GM19452 (cell line): ENCODE measurements at regions not wholly inside any gene's neighbourhood (a gene's known extent, or its start where the extent isn't known, plus 50 kb on each side); places are given as distances from the start of the nearest gene placed in this dataset.
"Not testable (repeated sequence)": the region's sequence is repeated elsewhere in the genome, so short reads cannot be mapped to it uniquely, and the experiment has no call there.

Experiments used
- ATAC-seq: cut with Tn5 transposase; IDR thresholded peaks from one replicate; pipeline ENCODE4 v1.9.1; 2021; ENCODE audit not compliant: unreplicated experiment

DNA sequence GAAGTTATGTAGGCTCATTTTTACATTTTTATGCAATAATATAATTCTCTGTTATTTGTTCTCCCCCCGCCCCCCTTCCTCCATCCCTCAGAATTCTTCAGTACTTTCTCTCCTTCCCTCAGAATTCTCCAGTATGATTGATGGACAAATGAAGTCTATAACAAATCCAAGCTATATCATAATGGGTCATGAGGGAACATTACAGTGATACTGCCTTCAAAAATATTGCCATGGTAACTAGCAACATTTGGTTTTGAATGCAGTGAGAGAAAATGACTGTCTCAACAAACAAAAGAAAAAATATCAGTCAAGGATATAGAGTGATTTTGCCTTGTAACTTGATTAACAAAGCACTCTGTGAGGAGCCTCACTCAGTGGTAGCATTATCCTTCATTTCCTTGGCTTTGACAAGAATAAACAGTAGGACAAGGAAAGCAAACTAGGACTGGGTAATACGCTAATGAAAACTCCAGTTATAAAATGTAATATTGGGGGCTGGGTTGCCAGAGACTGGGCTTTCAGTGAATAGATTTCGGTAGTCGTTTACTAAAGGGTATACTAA lies 392.9 kb upstream of the CRIM1 start:
- no peak for ATAC-seq

DNA sequence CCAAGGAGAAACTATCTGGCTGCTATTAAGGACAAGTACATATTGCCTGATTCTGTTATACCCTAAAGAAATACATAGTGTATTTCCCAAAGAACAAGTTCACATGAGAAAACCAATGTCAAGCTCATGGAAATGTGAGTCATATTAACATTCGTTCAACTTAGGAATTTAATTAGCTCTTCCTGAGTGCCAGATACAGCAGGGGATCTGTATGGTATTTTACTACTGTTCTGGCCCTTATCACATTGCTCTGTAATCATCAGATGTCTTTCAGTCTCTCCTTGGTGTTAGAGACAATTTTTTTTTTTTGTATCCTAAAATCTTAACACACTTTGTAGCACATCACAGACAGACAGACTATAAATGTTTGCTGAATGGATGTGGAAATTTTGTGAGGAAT lies 395.0 kb upstream of the CRIM1 start:
- no peak for ATAC-seq

GRCh38 chr2:35957053-35957452 lies 398.5 kb upstream of the CRIM1 start:
- ATAC-seq, result not testable (repeated sequence)

GRCh38 chr2:35946478-35946877 lies 409.1 kb upstream of the CRIM1 start:
- ATAC-seq, result no peak

DNA sequence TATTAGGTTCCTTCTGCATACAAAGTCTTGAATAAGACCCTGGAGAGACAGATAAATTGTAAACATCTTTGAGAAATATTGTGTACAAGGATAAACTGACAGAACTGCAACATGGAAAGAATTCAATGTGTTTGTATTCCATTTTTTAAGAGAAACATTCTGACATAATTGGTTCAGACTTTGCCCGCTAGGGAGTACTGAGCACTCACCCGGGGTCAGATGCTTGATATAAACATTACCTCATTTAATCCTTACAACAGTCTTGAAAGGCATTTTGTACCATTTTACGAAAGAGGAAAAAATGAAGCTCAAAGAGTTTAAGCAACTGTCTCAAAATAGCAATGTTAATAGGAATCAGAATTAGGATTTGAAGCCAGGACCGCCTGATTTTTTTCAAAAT lies 416.7 kb upstream of the CRIM1 start:
- no peak for ATAC-seq

- no peak for ATAC-seq
These were observed 422.5 kb upstream of the CRIM1 start for GRCh38 chr2:35933031-35933430.

DNA sequence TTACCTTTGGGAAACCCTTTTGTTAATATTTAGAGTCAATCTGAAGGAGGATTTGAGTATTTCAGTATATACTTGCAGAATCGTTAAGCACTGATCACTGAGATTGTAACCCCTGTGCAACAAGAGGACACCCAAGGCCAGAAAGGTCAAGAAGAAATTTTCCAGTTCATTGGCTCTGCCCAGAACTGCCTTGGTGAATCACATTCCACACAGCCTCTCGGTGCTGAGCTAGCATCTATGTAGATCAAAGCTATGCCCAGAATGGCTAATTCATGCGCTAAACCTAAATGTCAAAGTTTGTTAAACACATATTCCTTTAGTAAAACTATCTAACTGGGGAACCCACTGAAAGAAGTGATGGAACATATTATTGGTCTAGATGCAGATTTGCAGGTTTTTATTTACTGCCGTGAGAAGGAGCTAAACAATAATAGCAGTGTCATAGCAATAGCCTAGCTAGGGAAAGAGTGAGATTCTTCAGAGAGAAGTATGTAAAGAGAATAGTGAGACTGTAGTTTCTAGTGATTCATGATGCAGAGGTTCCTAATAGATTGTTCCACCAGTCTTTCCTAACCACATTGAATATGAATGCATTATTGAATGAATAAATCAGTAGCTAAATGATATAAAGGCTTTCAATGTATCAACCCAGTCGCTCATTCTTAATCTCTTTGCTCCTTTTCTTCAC lies 423.2 kb upstream of the CRIM1 start:
- no peak for ATAC-seq

- ATAC-seq, result no peak
These were observed 424.0 kb upstream of the CRIM1 start for GRCh38 chr2:35931626-35932025.

GRCh38 chr2:35931115-35931514 lies 424.5 kb upstream of the CRIM1 start:
- ATAC-seq, result no peak

DNA sequence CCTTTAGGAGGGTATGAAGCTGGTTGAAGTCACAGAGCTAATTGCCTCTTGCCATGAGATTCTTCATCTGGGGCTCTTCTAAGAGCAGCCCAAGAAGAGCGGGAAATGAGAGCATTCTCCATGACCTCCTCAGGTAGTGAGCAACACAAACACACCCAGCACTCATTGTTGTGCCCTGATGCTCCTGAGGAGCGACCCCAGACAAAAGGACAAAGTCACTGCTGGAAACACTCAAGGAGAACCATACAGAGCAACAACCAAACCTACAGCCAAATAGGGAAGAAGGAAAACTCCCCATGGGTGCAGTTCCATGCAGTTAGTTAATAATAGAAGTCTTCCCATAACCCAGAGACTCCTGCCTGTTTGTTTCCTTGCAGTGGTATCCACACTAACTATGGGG lies 426.0 kb upstream of the CRIM1 start:
- ATAC-seq, result no peak

DNA sequence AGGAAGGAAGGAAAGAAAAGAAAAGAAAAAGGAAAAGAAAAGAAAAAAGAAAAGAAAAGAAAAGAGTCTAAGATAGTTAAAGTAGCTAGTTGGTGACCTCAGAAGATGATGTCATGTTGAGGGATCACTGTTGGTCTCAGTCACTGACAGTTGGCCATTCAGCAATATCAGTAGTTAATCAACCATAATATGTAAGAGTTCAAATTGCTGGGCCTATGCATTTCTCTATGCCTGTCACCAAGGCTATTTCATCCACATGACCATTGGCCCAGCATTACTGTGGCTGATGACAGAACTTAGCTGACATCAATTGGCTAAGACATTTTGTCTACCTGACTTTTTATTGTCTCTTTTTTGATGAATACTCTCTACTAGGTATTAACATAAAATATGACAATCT lies 435.5 kb upstream of the CRIM1 start:
- no peak for ATAC-seq

DNA sequence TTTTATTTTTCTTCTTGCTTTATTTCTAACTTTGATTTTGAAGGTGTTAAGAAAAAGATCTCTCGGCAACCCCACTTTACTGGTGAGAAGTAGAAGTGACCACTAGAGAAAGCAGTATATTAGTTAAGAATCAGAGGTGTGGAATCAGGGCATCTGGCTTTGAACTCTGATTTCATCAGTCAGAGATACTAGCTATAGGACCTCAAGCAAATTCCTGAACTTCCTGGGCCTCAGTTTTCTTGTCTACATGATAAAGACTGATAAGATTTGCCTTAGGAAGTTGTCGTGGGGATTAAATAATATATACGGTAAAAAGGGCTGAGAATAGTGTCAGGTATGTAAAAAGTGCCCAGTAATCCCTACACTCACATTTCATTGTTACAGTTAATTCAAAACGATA lies 440.3 kb upstream of the CRIM1 start:
- ATAC-seq, result no peak

- no peak for ATAC-seq
These were observed 463.6 kb upstream of the CRIM1 start for GRCh38 chr2:35891936-35892335.

GRCh38 chr2:35891528-35891927 lies 464.1 kb upstream of the CRIM1 start:
- ATAC-seq, result no peak

DNA sequence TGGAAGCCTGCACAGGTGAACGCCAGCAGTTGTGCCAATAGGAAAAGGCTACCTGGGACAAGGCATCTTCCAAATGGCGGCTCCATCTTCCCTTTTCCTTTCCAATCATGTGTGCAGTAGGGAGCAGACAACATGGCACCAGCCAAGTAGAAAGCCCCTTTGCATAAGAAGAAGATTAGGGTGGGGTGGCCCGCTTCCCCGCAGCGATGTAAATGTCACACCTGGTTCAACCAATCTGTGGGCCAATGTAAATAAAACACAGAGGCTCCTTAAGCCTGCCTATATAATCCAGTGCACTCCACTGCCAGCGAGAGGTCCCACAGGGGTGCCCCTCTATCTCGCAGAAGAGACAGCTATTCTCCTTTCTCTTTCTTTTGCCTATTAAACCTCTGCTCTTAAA lies 468.4 kb upstream of the CRIM1 start:
- ATAC-seq, result no peak

DNA sequence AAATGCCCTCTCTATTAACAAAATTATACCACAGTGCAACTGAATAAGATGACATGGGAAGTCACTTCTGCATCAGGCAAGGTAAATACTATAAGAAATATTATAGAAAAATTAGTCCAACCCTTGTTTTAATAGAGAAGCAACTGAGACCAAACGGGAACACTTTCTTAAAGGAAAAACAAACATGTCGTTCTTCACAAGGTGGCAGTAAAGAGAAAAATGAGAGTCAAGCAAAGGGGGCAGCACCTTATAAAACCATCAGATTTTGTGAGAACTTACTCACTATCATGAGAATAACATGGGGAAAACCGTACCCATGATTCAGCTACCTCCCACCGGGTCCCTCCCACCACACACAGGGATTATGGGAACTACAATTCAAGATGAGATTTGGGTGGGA lies 481.7 kb upstream of the CRIM1 start:
- ATAC-seq, result no peak

DNA sequence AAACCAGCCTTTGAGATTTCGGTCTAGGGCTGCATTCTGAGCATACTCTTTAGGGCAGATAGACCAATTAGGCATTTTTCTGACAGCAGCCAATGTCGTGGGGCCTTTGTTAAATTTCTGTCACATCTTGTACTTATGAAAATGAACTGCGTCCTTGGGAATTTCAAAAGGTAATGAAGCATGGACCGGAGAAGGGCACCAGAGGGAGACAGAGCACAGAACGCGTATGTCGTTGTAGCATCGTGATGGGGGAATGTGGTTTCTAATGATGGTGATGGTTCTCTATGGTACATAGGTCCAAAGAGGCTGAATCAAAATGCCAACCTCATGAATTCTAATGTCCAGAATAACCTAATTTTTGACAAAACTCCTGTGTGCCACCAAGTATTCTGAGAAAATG lies 483.9 kb upstream of the CRIM1 start:
- no peak for ATAC-seq

- ATAC-seq, result no peak
These were observed 484.9 kb upstream of the CRIM1 start for GRCh38 chr2:35870713-35871112.

DNA sequence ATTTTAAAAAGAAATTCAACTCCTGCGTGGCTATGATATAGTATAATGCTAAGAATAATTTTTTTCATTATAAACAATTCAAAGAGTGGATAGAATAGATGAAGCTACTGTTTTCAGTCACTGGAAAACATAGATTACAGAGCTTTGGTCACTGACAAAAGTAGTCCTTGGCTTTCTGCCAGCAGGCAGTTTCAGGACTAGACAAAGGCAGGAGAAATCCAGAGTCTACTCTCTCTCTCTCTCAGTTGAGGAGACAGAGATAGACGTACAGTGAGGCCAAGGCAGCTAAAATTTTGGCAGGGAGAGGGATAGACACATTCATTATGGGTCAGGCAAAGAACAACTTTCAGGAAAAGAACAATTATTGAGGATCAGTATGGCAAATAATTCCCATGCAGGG lies 491.4 kb upstream of the CRIM1 start:
- no peak for ATAC-seq

DNA sequence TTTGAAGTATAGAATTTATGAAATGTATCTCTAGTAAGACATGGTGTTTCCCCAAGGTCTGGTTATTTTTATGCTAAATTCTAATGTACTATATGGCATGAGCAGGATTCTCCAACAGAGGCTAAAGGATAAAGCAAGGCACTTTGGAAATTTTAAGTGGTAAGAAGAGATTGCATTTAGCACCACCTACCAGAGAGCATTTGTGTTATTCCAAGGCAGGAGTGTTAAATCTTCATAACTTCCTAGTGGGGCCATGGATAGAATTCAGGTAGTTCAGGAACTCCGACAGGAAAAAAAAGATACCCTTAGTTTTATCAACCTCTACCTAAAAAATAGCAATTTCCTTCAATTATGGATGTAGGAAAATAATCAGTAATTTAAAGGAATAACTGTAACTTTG lies 497.4 kb upstream of the CRIM1 start:
- ATAC-seq, result no peak

- ATAC-seq, result no peak
These were observed 498.1 kb upstream of the CRIM1 start for GRCh38 chr2:35857498-35857897.

GRCh38 chr2:35831385-35831784 lies 524.2 kb upstream of the CRIM1 start:
- no peak for ATAC-seq

GRCh38 chr2:35830833-35831232 lies 524.7 kb upstream of the CRIM1 start:
- ATAC-seq, result no peak
